ENCODE measurements at regions not wholly inside any gene's neighbourhood (a gene's known extent, or its start where the extent isn't known, plus 50 kb on each side); places are given as distances from the start of the nearest gene placed in this dataset.

DNA sequence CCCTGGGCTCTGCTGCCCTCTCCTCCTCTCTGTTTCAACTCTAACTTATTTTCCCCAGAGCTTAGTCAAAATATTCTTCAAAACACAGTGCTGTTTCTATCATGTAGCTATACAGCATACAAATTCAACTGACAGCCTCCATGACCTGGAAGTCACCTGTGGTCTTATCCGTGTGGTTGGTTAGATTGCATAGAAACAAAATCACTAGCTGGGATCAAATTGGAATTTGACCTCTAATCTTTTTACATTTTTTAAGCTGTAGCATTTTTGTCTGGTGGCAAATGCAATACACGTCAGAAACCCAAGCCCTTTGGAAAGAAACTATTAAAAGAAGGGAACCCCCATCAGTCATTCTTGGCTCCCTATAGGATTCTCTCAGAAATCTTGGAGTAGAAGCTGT is 57.3 kb downstream of the ABCC12 start:
- Histone ChIP-seq H3K4me1 (ENCODE audit: control insufficient read depth, extremely low read depth, insufficient read depth, low read length) (no peaks in the 10 kb centered on the region), H3K4me3 (replicated peaks in 1 of 4; ENCODE audit: control extremely low read depth in 1 of 4, insufficient read depth in 1 of 4, low read depth in 3 of 4, low read length in 4 of 4) (no peak overlapping the region), H2AFZ (ENCODE audit: low read length) (no peak overlapping the region), H3K9me3 (ENCODE audit: control insufficient read depth, insufficient read depth, low read depth, low read length) (no peaks in the 10 kb centered on the region), H3K4me2 (ENCODE audit: extremely low read depth, insufficient read depth, low read length) (no peak overlapping the region), H3K36me3 (ENCODE audit: control insufficient read depth, insufficient read depth, low read length) (no peaks in the 10 kb centered on the region), H3K27ac (ENCODE audit: insufficient read depth, low read length) (no peak overlapping the region), H3K9ac (ENCODE audit: insufficient read depth, low read length) (no peak overlapping the region), H4K20me1 (ENCODE audit: control insufficient read depth, extremely low read depth, insufficient read depth, low read length) (no peaks in the 10 kb centered on the region), H3K27me3 (ENCODE audit: control insufficient read depth, insufficient read depth, low read length) (no peaks in the 10 kb centered on the region), H3K79me2 (ENCODE audit: control insufficient read depth, insufficient read depth, low read length) (no peaks in the 10 kb centered on the region)
- DNase-seq (ENCODE audit: low read depth in 2 of 2) = peak in 1 of 2 donors; percentile 43
- TF ChIP-seq, protein P1, sequence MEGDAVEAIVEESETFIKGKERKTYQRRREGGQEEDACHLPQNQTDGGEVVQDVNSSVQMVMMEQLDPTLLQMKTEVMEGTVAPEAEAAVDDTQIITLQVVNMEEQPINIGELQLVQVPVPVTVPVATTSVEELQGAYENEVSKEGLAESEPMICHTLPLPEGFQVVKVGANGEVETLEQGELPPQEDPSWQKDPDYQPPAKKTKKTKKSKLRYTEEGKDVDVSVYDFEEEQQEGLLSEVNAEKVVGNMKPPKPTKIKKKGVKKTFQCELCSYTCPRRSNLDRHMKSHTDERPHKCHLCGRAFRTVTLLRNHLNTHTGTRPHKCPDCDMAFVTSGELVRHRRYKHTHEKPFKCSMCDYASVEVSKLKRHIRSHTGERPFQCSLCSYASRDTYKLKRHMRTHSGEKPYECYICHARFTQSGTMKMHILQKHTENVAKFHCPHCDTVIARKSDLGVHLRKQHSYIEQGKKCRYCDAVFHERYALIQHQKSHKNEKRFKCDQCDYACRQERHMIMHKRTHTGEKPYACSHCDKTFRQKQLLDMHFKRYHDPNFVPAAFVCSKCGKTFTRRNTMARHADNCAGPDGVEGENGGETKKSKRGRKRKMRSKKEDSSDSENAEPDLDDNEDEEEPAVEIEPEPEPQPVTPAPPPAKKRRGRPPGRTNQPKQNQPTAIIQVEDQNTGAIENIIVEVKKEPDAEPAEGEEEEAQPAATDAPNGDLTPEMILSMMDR (conservative IDR thresholded peaks at IDR 0.05 in 1 of 2, IDR thresholded peaks at IDR 0.05 in 1 of 2; ENCODE audit: low read depth in 1 of 2, low read length in 2 of 2) = no peak
- TF ChIP-seq EZH2 (IDR thresholded peaks at IDR 0.05; ENCODE audit: low read length, missing control alignments) = no peak

DNA sequence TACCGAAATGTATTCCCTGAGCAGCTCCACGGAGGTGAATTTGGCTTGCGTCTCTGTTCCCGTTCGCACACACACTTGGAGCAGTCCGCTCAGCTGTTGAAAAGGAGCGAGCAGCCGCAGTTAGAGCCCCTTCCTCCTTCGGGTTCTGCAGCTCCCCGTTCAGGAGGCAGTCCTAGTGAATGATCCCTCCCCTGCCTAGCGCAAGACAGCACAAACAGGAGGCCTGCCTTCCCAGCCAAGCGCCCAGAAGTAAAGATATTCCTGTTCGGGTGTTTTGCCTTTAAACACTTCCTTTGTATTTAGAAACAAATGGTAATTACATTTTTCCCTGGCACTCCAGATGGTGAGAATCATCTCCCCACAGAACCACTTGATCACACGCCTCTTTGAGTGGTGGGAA is 64.7 kb downstream of the ABCC12 start:
- no peak for DNase-seq (ENCODE audit: low read depth in 2 of 2)
- no peaks in the 10 kb centered on the region for H3K36me3 ChIP-seq (ENCODE audit: control insufficient read depth, insufficient read depth, low read length)
- no peak overlapping the region for H2AFZ ChIP-seq (ENCODE audit: low read length)
- H3K79me2 ChIP-seq (ENCODE audit: control insufficient read depth, insufficient read depth, low read length) = no peaks in the 10 kb centered on the region
- no peaks in the 10 kb centered on the region for H3K27me3 ChIP-seq (ENCODE audit: control insufficient read depth, insufficient read depth, low read length)
- H3K9ac ChIP-seq (ENCODE audit: insufficient read depth, low read length) = no peak overlapping the region
- H3K9me3 ChIP-seq (ENCODE audit: control insufficient read depth, insufficient read depth, low read depth, low read length) = no peaks in the 10 kb centered on the region
- H3K4me1 ChIP-seq (ENCODE audit: control insufficient read depth, extremely low read depth, insufficient read depth, low read length) = no peaks in the 10 kb centered on the region
- TF ChIP-seq EZH2 (IDR thresholded peaks at IDR 0.05; ENCODE audit: low read length, missing control alignments) = no peak
- no peak overlapping the region for H3K27ac ChIP-seq (ENCODE audit: insufficient read depth, low read length)
- no peak overlapping the region for H3K4me3 ChIP-seq (replicated peaks in 1 of 4; ENCODE audit: control extremely low read depth in 1 of 4, insufficient read depth in 1 of 4, low read depth in 3 of 4, low read length in 4 of 4)
- no peaks in the 10 kb centered on the region for H4K20me1 ChIP-seq (ENCODE audit: control insufficient read depth, extremely low read depth, insufficient read depth, low read length)
- H3K4me2 ChIP-seq (ENCODE audit: extremely low read depth, insufficient read depth, low read length) = no peak overlapping the region

DNA sequence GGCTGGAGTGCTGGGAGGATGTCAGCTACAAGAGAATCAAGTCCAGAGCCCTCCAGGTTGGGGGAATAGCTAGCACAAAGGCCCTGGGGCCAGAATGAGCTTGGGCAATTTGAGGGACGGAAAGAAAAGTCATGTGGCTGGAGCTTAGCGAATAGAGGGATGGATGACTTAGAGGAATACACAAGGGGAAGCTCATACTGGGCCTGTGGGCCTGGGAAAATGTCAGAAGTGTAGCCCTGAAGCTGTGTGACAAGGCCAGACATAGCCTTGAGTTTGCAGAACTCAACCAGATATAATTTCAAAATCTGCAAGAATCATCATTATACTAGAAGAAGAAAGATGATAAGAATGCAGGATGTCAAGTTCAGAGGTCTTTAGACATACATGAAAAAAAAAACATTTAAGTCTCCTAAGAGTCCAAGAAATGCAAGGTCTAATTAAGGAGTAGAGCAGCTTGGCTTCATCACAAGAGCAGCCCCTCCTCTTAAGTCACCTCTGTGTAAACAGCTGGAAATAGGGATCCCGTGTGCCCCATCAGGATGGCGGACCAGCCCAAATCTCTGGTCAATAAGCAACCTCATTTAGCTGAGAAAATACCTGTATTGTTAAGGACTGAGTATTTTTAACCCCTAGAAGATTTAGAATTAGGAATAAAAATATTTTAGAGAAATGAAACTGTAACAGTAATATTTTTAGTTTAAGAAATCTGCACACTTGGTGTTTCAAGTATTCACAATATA is 66.6 kb downstream of the ABCC12 start:
- Histone ChIP-seq H3K79me2 (ENCODE audit: control insufficient read depth, insufficient read depth, low read length) (no peaks in the 10 kb centered on the region), H4K20me1 (ENCODE audit: control insufficient read depth, extremely low read depth, insufficient read depth, low read length) (no peaks in the 10 kb centered on the region), H3K27ac (ENCODE audit: insufficient read depth, low read length) (no peak overlapping the region), H2AFZ (ENCODE audit: low read length) (no peak overlapping the region), H3K9me3 (ENCODE audit: control insufficient read depth, insufficient read depth, low read depth, low read length) (no peaks in the 10 kb centered on the region), H3K4me3 (replicated peaks in 1 of 4; ENCODE audit: control extremely low read depth in 1 of 4, insufficient read depth in 1 of 4, low read depth in 3 of 4, low read length in 4 of 4) (no peak overlapping the region), H3K27me3 (ENCODE audit: control insufficient read depth, insufficient read depth, low read length) (no peaks in the 10 kb centered on the region), H3K4me1 (ENCODE audit: control insufficient read depth, extremely low read depth, insufficient read depth, low read length) (no peaks in the 10 kb centered on the region), H3K9ac (ENCODE audit: insufficient read depth, low read length) (no peak overlapping the region), H3K36me3 (ENCODE audit: control insufficient read depth, insufficient read depth, low read length) (no peaks in the 10 kb centered on the region), H3K4me2 (ENCODE audit: extremely low read depth, insufficient read depth, low read length) (no peak overlapping the region)
- DNase-seq (ENCODE audit: low read depth in 2 of 2) = no peak
- TF ChIP-seq, protein P1 (conservative IDR thresholded peaks at IDR 0.05 in 1 of 2, IDR thresholded peaks at IDR 0.05 in 1 of 2; ENCODE audit: low read depth in 1 of 2, low read length in 2 of 2) = no peak
- no peak for TF ChIP-seq EZH2 (IDR thresholded peaks at IDR 0.05; ENCODE audit: low read length, missing control alignments)

Data from fibroblast of lung (primary cell).